ENCODE measurements at regions not wholly inside any gene's neighbourhood (a gene's known extent, or its start where the extent isn't known, plus 50 kb on each side); places are given as distances from the start of the nearest gene placed in this dataset.
"Not testable (repeated sequence)": the region's sequence is repeated elsewhere in the genome, so short reads cannot be mapped to it uniquely, and the experiment has no call there.

GRCh38 chr3:3351226-3351625, 171.7 kb upstream of the CRBN start:
- FAIRE-seq (no peak), DNase-seq (ENCODE audit: insufficient read length, low spot score) (no peak)
- TF ChIP-seq SPI1 (IDR thresholded peaks at IDR 0.05; ENCODE audit: low read depth, low read length) (no peak), POLR2A (IDR thresholded peaks at IDR 0.05; ENCODE audit: low read depth, low read length) (no peak), TAF1 (IDR thresholded peaks at IDR 0.05; ENCODE audit: low read depth, low read length) (no peak), PAX5 (IDR thresholded peaks at IDR 0.05; ENCODE audit: insufficient read depth, low read length, severe bottlenecking) (no peak), POLR2AphosphoS5 (IDR thresholded peaks at IDR 0.05; ENCODE audit: low read depth, low read length) (no peak), POU2F2 (IDR thresholded peaks at IDR 0.05; ENCODE audit: low read depth, low read length) (no peak)

DNA sequence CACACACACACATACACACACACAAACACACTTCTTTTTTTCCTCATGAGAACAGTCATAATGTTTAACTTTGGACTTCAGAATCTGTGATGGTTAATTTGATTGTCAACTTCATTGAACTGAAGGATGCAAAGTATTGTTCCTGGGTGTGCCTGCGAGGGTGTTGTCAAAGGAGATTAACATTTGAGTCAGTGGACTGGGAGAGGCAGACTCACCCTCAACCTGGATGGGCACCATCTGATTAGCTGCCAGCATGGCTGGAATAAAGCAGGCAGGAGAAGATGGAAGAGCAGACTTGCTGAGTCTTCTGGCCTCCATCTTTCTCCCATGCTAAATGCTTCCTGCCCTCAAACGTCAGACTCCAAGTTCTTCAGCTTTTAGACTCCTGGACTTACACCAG, 167.6 kb upstream of the CRBN start:
- not testable (repeated sequence) for DNase-seq (ENCODE audit: insufficient read length, low spot score); FAIRE-seq

GRCh38 chr3:3346556-3346955, 167.1 kb upstream of the CRBN start:
- DNase-seq (ENCODE audit: insufficient read length, low spot score) (no peak), FAIRE-seq (no peak)
- no peak for TF ChIP-seq SPI1 (IDR thresholded peaks at IDR 0.05; ENCODE audit: low read depth, low read length)
- no peak for TF ChIP-seq POLR2AphosphoS5 (IDR thresholded peaks at IDR 0.05; ENCODE audit: low read depth, low read length)
- no peak for TF ChIP-seq PAX5 (IDR thresholded peaks at IDR 0.05; ENCODE audit: insufficient read depth, low read length, severe bottlenecking)
- no peak for TF ChIP-seq TAF1 (IDR thresholded peaks at IDR 0.05; ENCODE audit: low read depth, low read length)
- no peak for TF ChIP-seq POLR2A (IDR thresholded peaks at IDR 0.05; ENCODE audit: low read depth, low read length)
- no peak for TF ChIP-seq POU2F2 (IDR thresholded peaks at IDR 0.05; ENCODE audit: low read depth, low read length)

DNA sequence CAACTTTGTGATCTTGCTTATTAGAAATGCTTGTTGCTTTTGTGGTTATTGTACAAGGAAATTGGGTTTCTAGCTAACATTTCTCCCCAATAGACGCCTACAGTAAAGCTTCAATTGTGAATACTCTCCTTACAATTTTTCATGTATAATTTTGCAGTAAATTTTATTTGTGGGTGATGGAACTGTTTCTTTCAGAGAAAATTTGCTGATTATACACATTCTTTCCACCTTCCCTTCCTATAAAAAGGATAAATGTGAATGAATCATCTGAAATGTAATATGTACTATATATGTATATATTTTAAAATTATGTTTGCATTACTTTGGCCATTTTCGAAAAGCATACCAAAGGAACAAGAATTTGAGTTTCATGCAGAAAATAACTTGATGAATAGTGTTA, 162.7 kb upstream of the CRBN start:
- no peak for FAIRE-seq
- no peak for TF ChIP-seq POLR2AphosphoS5 (IDR thresholded peaks at IDR 0.05; ENCODE audit: low read depth, low read length)
- DNase-seq (ENCODE audit: insufficient read length, low spot score) = no peak

DNA sequence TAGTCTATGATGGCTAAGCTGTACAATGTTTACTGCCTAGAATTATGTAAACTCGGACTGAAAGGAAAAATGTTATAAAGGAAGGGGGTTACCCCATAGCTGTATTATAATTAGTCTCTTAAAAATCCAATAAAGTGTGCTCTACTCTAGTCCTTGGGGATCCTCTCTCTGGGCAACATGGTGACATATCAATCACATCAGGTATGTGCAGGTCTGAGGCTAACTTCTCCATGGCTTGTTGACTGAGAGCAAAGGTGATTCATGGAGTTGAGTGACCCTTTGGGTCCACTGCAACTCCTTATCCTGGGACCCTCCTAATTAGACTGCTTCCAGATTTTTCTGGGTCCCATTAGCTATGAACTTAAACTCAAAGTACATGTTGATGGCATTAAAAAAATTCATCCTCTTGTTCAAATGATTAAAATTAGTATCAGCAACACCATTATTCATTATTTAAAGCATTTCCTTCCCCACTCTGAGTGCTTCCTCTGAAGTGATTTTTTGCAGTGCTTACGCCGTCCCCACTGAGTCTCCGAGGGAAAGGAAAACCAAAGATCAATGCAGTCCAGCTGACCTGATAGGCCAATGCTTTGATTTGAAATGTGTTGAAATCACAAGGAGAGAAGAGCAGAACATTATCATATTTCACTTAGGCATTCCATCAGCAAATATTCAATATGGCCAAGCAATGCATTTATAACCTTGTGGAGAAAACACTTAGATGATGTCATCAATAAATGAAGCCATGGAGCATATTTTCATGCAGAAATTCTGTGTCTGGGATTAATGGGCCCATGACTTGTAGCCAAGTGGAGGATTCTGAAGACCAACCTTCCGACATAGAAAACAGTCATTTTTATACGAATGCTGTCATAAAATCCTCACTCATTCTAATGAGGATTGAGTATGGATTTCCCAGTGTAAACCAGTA, 161.7 kb upstream of the CRBN start:
- no peak for FAIRE-seq

DNA sequence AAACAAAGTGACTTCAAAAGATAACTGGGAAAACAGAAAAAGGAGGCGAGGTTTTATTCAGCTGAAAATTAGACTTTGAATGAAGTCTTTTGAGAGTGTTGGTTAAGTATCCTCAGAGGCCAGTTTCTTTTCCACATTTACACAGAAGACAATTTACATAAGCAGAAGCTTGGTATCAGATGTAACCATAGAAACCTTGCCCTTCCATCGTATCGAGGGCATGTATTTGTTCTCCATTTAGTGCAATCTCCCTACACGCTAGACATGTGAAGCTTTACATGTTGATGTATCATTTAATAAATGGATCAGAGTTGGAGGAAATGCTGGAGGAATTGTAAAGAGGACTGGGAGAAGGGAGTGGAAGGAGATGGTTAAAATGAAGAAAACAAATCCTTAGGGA, 161.0 kb upstream of the CRBN start:
- FAIRE-seq (no peak), DNase-seq (ENCODE audit: insufficient read length, low spot score) (no peak)
- TF ChIP-seq TAF1 (IDR thresholded peaks at IDR 0.05; ENCODE audit: low read depth, low read length) = no peak
- no peak for TF ChIP-seq POLR2AphosphoS5 (IDR thresholded peaks at IDR 0.05; ENCODE audit: low read depth, low read length)
- no peak for TF ChIP-seq PAX5 (IDR thresholded peaks at IDR 0.05; ENCODE audit: insufficient read depth, low read length, severe bottlenecking)
- no peak for TF ChIP-seq SPI1 (IDR thresholded peaks at IDR 0.05; ENCODE audit: low read depth, low read length)
- TF ChIP-seq POU2F2 (IDR thresholded peaks at IDR 0.05; ENCODE audit: low read depth, low read length) = no peak
- no peak for TF ChIP-seq POLR2A (IDR thresholded peaks at IDR 0.05; ENCODE audit: low read depth, low read length)

More for the DNA sequence above, 161.7 kb upstream of the CRBN start:
- TF ChIP-seq POU2F2 (IDR thresholded peaks at IDR 0.05; ENCODE audit: low read depth, low read length) (no peak), TAF1 (IDR thresholded peaks at IDR 0.05; ENCODE audit: low read depth, low read length) (no peak), POLR2AphosphoS5 (IDR thresholded peaks at IDR 0.05; ENCODE audit: low read depth, low read length) (no peak), SPI1 (IDR thresholded peaks at IDR 0.05; ENCODE audit: low read depth, low read length) (no peak), PAX5 (IDR thresholded peaks at IDR 0.05; ENCODE audit: insufficient read depth, low read length, severe bottlenecking) (no peak), POLR2A (IDR thresholded peaks at IDR 0.05; ENCODE audit: low read depth, low read length) (no peak)
- DNase-seq (ENCODE audit: insufficient read length, low spot score) = no peak

DNA sequence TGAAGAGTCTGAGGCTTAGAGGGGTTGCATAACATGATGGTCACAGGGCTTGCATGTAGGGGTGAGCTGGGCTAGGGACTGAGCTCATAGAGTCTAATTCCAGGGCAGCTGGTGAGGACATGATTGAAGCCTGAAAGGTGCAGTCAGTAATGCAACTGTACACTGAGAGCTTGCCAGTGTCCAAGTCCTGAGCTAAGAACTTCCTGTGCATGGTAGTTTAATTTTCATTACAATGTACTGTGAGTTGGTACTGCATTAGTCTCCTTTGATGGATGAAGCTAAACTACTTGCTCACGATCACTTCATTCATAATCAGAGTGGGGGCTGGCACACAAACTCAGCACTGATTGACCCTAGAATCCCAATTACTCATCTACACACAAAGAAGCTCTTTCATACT, 156.4 kb upstream of the CRBN start:
- no peak for TF ChIP-seq POLR2AphosphoS5 (IDR thresholded peaks at IDR 0.05; ENCODE audit: low read depth, low read length)
- TF ChIP-seq POLR2A (IDR thresholded peaks at IDR 0.05; ENCODE audit: low read depth, low read length) = no peak
- no peak for TF ChIP-seq PAX5 (IDR thresholded peaks at IDR 0.05; ENCODE audit: insufficient read depth, low read length, severe bottlenecking)
- TF ChIP-seq POU2F2 (IDR thresholded peaks at IDR 0.05; ENCODE audit: low read depth, low read length) = no peak
- no peak for TF ChIP-seq SPI1 (IDR thresholded peaks at IDR 0.05; ENCODE audit: low read depth, low read length)
- TF ChIP-seq TAF1 (IDR thresholded peaks at IDR 0.05; ENCODE audit: low read depth, low read length) = no peak
- FAIRE-seq (no peak), DNase-seq (ENCODE audit: insufficient read length, low spot score) (no peak)

DNA sequence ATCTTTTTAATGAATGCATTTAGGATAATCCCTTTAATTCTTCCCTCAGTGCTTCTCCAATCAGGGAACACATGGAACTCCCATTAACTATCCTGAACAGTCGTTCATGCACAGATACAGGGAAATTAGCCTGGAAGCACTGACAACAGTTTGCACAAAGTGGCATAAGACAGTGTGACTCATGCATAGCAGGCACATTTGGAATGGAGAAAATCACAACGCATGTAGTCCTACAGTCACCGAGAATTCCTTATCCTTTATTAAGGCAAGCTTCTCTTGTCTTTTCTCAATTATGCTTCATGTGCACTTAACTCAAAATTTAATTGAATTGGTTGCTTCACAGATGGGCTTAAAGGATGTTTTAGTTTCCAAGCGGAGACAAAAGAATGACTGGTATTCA, 155.0 kb upstream of the CRBN start:
- FAIRE-seq (no peak), DNase-seq (ENCODE audit: insufficient read length, low spot score) (no peak)
- TF ChIP-seq PAX5 (IDR thresholded peaks at IDR 0.05; ENCODE audit: insufficient read depth, low read length, severe bottlenecking) (no peak), POLR2A (IDR thresholded peaks at IDR 0.05; ENCODE audit: low read depth, low read length) (no peak), POLR2AphosphoS5 (IDR thresholded peaks at IDR 0.05; ENCODE audit: low read depth, low read length) (no peak), POU2F2 (IDR thresholded peaks at IDR 0.05; ENCODE audit: low read depth, low read length) (no peak), TAF1 (IDR thresholded peaks at IDR 0.05; ENCODE audit: low read depth, low read length) (no peak), SPI1 (IDR thresholded peaks at IDR 0.05; ENCODE audit: low read depth, low read length) (no peak)

DNA sequence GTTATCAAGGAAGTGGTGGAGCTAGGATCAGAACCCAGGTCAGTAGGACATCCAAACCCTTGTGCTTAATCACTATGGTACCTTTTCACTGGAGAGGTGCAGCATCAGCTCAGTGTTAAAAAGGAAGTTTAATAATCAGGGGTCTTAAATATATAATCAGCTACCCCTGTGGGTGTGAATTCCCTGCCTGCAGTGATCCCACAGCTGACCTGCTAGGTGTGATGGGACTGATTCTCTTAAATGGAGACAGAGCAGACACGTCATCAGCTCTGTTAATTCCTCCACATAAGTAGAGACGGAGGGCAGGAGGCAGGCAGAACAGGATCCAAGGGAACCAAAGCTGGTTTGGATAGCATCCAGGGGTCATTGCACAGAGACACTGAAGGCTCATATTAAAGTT, 154.1 kb upstream of the CRBN start:
- DNase-seq (ENCODE audit: insufficient read length, low spot score) (no peak), FAIRE-seq (no peak)
- TF ChIP-seq POLR2A (IDR thresholded peaks at IDR 0.05; ENCODE audit: low read depth, low read length) (no peak), POU2F2 (IDR thresholded peaks at IDR 0.05; ENCODE audit: low read depth, low read length) (no peak), PAX5 (IDR thresholded peaks at IDR 0.05; ENCODE audit: insufficient read depth, low read length, severe bottlenecking) (no peak), SPI1 (IDR thresholded peaks at IDR 0.05; ENCODE audit: low read depth, low read length) (no peak), TAF1 (IDR thresholded peaks at IDR 0.05; ENCODE audit: low read depth, low read length) (no peak), POLR2AphosphoS5 (IDR thresholded peaks at IDR 0.05; ENCODE audit: low read depth, low read length) (no peak)

- no peak for FAIRE-seq
- TF ChIP-seq PAX5 (IDR thresholded peaks at IDR 0.05; ENCODE audit: insufficient read depth, low read length, severe bottlenecking) (no peak), POLR2A (IDR thresholded peaks at IDR 0.05; ENCODE audit: low read depth, low read length) (no peak), SPI1 (IDR thresholded peaks at IDR 0.05; ENCODE audit: low read depth, low read length) (no peak), POLR2AphosphoS5 (IDR thresholded peaks at IDR 0.05; ENCODE audit: low read depth, low read length) (no peak), TAF1 (IDR thresholded peaks at IDR 0.05; ENCODE audit: low read depth, low read length) (no peak), POU2F2 (IDR thresholded peaks at IDR 0.05; ENCODE audit: low read depth, low read length) (no peak)
- DNase-seq (ENCODE audit: insufficient read length, low spot score) = no peak
Observed at GRCh38 chr3:3316521-3316920, 137.0 kb upstream of the CRBN start.
